ENCODE measurements at regions not wholly inside any gene's neighbourhood (a gene's known extent, or its start where the extent isn't known, plus 50 kb on each side); places are given as distances from the start of the nearest gene placed in this dataset.

- Histone ChIP-seq H3K18ac (ENCODE audit: low read depth in 1 of 2, low read length in 2 of 2) (no peak overlapping the region), H3K14ac (ENCODE audit: low read length in 2 of 2) (no peak overlapping the region), H3K4me3 (ENCODE audit: insufficient read depth in 1 of 2, low read depth in 1 of 2, low read length in 2 of 2) (no peak overlapping the region), H3K9ac (ENCODE audit: low read length) (no peak overlapping the region), H3K36me3 (ENCODE audit: control insufficient read depth in 1 of 2, insufficient read depth in 2 of 2, low read depth in 1 of 2, low read length in 2 of 2) (no peaks in the 10 kb centered on the region), H3K4me1 (ENCODE audit: control insufficient read depth, insufficient read depth, low read depth, low read length) (no peaks in the 10 kb centered on the region), H2AK5ac (ENCODE audit: low read length, severe bottlenecking) (no peak overlapping the region), H3K27ac (ENCODE audit: low read length, poor library complexity, severe bottlenecking) (no peak overlapping the region), H3K23ac (ENCODE audit: low read length in 2 of 2) (no peak overlapping the region), H4K8ac (ENCODE audit: low read length) (no peak overlapping the region), H2BK5ac (ENCODE audit: low read depth, low read length, poor library complexity, severe bottlenecking) (no peak overlapping the region), H4K91ac (ENCODE audit: low read length) (no peak overlapping the region), H2BK15ac (ENCODE audit: low read depth, poor library complexity, severe bottlenecking) (no peak overlapping the region), H2BK12ac (ENCODE audit: low read length in 2 of 2) (no peak overlapping the region), H3K9me3 (ENCODE audit: control insufficient read depth, low read length) (peaks cover 10% of the 10 kb centered on the region), H3K79me1 (replicated peaks; ENCODE audit: low read length, poor library complexity, severe bottlenecking) (no peaks in the 10 kb centered on the region), H3K27me3 (ENCODE audit: control insufficient read depth in 1 of 2, insufficient read depth in 1 of 2, low read length in 2 of 2) (no peaks in the 10 kb centered on the region), H3K4ac (ENCODE audit: low read depth in 1 of 2, low read length in 2 of 2) (no peak overlapping the region), H2AFZ (ENCODE audit: low read depth, low read length) (no peak overlapping the region), H3K4me2 (ENCODE audit: low read length, poor library complexity, severe bottlenecking) (no peak overlapping the region), H2BK120ac (ENCODE audit: low read depth, low read length) (no peak overlapping the region)
- DNase-seq, result no peak
Measured at GRCh38 chr12:107551434-107551833, 134.2 kb upstream of the PWP1 start.

- no peaks in the 10 kb centered on the region for H3K36me3 ChIP-seq (ENCODE audit: control insufficient read depth in 1 of 2, insufficient read depth in 2 of 2, low read depth in 1 of 2, low read length in 2 of 2)
- no peak overlapping the region for H2AK5ac ChIP-seq (ENCODE audit: low read length, severe bottlenecking)
Measured at GRCh38 chr12:107552263-107552662, 133.3 kb upstream of the PWP1 start.

DNA sequence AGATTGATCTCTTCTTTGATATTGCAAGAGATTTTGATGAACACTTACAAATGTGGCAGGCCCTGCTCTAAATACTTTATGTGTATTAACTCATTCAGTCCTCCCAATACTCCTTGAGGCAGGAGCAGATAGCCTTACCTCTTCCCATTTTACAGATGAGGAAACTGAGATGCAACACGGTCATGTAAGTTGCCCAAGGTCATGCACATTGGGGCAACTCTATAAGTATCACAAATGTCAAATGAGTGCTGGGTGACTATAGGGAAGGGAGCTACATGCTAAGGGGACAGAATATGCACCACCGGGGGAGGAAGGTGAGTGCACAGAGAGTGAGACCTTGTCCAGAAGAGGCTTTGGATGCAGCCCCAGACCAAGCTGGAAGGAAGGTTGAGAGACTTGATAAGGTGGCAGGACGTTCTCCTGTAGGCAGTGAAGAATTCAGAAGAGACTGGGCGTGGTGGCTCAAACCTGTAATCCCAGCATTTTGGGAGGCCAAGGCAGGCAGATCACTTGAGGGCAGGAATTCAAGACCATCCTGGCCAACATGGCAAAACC, 132.3 kb upstream of the PWP1 start:
- H3K27me3 ChIP-seq (ENCODE audit: control insufficient read depth in 1 of 2, insufficient read depth in 1 of 2, low read length in 2 of 2), result no peaks in the 10 kb centered on the region
- H3K27ac ChIP-seq (ENCODE audit: low read length, poor library complexity, severe bottlenecking), result no peak overlapping the region
- H3K14ac ChIP-seq (ENCODE audit: low read length in 2 of 2), result no peak overlapping the region
- WGBS, result 83% methylated on average over 4 of the region's 4 CpGs
- no peak overlapping the region for H3K4me2 ChIP-seq (ENCODE audit: low read length, poor library complexity, severe bottlenecking)
- no peak overlapping the region for H2BK5ac ChIP-seq (ENCODE audit: low read depth, low read length, poor library complexity, severe bottlenecking)
- no peaks in the 10 kb centered on the region for H3K4me1 ChIP-seq (ENCODE audit: control insufficient read depth, insufficient read depth, low read depth, low read length)
- H3K4me3 ChIP-seq (ENCODE audit: insufficient read depth in 1 of 2, low read depth in 1 of 2, low read length in 2 of 2), result no peak overlapping the region
- H3K9ac ChIP-seq (ENCODE audit: low read length), result no peak overlapping the region
- H2AK5ac ChIP-seq (ENCODE audit: low read length, severe bottlenecking), result no peak overlapping the region
- H3K18ac ChIP-seq (ENCODE audit: low read depth in 1 of 2, low read length in 2 of 2), result no peak overlapping the region
- H3K9me3 ChIP-seq (ENCODE audit: control insufficient read depth, low read length), result peaks cover 10% of the 10 kb centered on the region
- no peak for DNase-seq
- no peak overlapping the region for H2AFZ ChIP-seq (ENCODE audit: low read depth, low read length)
- H4K91ac ChIP-seq (ENCODE audit: low read length), result no peak overlapping the region
- no peaks in the 10 kb centered on the region for H3K36me3 ChIP-seq (ENCODE audit: control insufficient read depth in 1 of 2, insufficient read depth in 2 of 2, low read depth in 1 of 2, low read length in 2 of 2)
- no peak overlapping the region for H2BK120ac ChIP-seq (ENCODE audit: low read depth, low read length)
- H3K79me1 ChIP-seq (replicated peaks; ENCODE audit: low read length, poor library complexity, severe bottlenecking), result no peaks in the 10 kb centered on the region
- no peak overlapping the region for H4K8ac ChIP-seq (ENCODE audit: low read length)
- H3K23ac ChIP-seq (ENCODE audit: low read length in 2 of 2), result no peak overlapping the region
- no peak overlapping the region for H3K4ac ChIP-seq (ENCODE audit: low read depth in 1 of 2, low read length in 2 of 2)
- no peak overlapping the region for H2BK15ac ChIP-seq (ENCODE audit: low read depth, poor library complexity, severe bottlenecking)
- no peak overlapping the region for H2BK12ac ChIP-seq (ENCODE audit: low read length in 2 of 2)

More at GRCh38 chr12:107552263-107552662, 133.3 kb upstream of the PWP1 start:
- no peak for DNase-seq
- H2AFZ ChIP-seq (ENCODE audit: low read depth, low read length), result no peak overlapping the region
- no peak overlapping the region for H4K8ac ChIP-seq (ENCODE audit: low read length)
- WGBS, result 67% methylated on average over 3 of the region's 4 CpGs
- H2BK12ac ChIP-seq (ENCODE audit: low read length in 2 of 2), result no peak overlapping the region
- H3K23ac ChIP-seq (ENCODE audit: low read length in 2 of 2), result no peak overlapping the region
- H3K4me1 ChIP-seq (ENCODE audit: control insufficient read depth, insufficient read depth, low read depth, low read length), result no peaks in the 10 kb centered on the region
- no peak overlapping the region for H4K91ac ChIP-seq (ENCODE audit: low read length)
- no peak overlapping the region for H3K14ac ChIP-seq (ENCODE audit: low read length in 2 of 2)
- H2BK120ac ChIP-seq (ENCODE audit: low read depth, low read length), result no peak overlapping the region
- H2BK5ac ChIP-seq (ENCODE audit: low read depth, low read length, poor library complexity, severe bottlenecking), result no peak overlapping the region
- H3K18ac ChIP-seq (ENCODE audit: low read depth in 1 of 2, low read length in 2 of 2), result no peak overlapping the region
- no peaks in the 10 kb centered on the region for H3K79me1 ChIP-seq (replicated peaks; ENCODE audit: low read length, poor library complexity, severe bottlenecking)
- H3K9me3 ChIP-seq (ENCODE audit: control insufficient read depth, low read length), result peaks cover 10% of the 10 kb centered on the region
- H3K4me3 ChIP-seq (ENCODE audit: insufficient read depth in 1 of 2, low read depth in 1 of 2, low read length in 2 of 2), result no peak overlapping the region
- H3K4me2 ChIP-seq (ENCODE audit: low read length, poor library complexity, severe bottlenecking), result no peak overlapping the region
- no peak overlapping the region for H3K4ac ChIP-seq (ENCODE audit: low read depth in 1 of 2, low read length in 2 of 2)
- H3K9ac ChIP-seq (ENCODE audit: low read length), result no peak overlapping the region
- H3K27ac ChIP-seq (ENCODE audit: low read length, poor library complexity, severe bottlenecking), result no peak overlapping the region
- no peak overlapping the region for H2BK15ac ChIP-seq (ENCODE audit: low read depth, poor library complexity, severe bottlenecking)
- no peaks in the 10 kb centered on the region for H3K27me3 ChIP-seq (ENCODE audit: control insufficient read depth in 1 of 2, insufficient read depth in 1 of 2, low read length in 2 of 2)

- no peaks in the 10 kb centered on the region for H3K27me3 ChIP-seq (ENCODE audit: control insufficient read depth in 1 of 2, insufficient read depth in 1 of 2, low read length in 2 of 2)
- no peak overlapping the region for H3K27ac ChIP-seq (ENCODE audit: low read length, poor library complexity, severe bottlenecking)
- no peak overlapping the region for H2AK5ac ChIP-seq (ENCODE audit: low read length, severe bottlenecking)
- no peaks in the 10 kb centered on the region for H3K79me1 ChIP-seq (replicated peaks; ENCODE audit: low read length, poor library complexity, severe bottlenecking)
- H3K14ac ChIP-seq (ENCODE audit: low read length in 2 of 2), result no peak overlapping the region
- no peak overlapping the region for H3K4me3 ChIP-seq (ENCODE audit: insufficient read depth in 1 of 2, low read depth in 1 of 2, low read length in 2 of 2)
- no peak overlapping the region for H3K9ac ChIP-seq (ENCODE audit: low read length)
- no peaks in the 10 kb centered on the region for H3K4me1 ChIP-seq (ENCODE audit: control insufficient read depth, insufficient read depth, low read depth, low read length)
- H2BK12ac ChIP-seq (ENCODE audit: low read length in 2 of 2), result no peak overlapping the region
- 56% methylated on average over 4 of the region's 4 CpGs for WGBS
- no peaks in the 10 kb centered on the region for H3K36me3 ChIP-seq (ENCODE audit: control insufficient read depth in 1 of 2, insufficient read depth in 2 of 2, low read depth in 1 of 2, low read length in 2 of 2)
- H3K4ac ChIP-seq (ENCODE audit: low read depth in 1 of 2, low read length in 2 of 2), result no peak overlapping the region
- H2BK15ac ChIP-seq (ENCODE audit: low read depth, poor library complexity, severe bottlenecking), result no peak overlapping the region
- H2AFZ ChIP-seq (ENCODE audit: low read depth, low read length), result no peak overlapping the region
- no peak overlapping the region for H3K4me2 ChIP-seq (ENCODE audit: low read length, poor library complexity, severe bottlenecking)
- no peak overlapping the region for H4K91ac ChIP-seq (ENCODE audit: low read length)
- no peak overlapping the region for H3K18ac ChIP-seq (ENCODE audit: low read depth in 1 of 2, low read length in 2 of 2)
- H2BK120ac ChIP-seq (ENCODE audit: low read depth, low read length), result no peak overlapping the region
- H3K23ac ChIP-seq (ENCODE audit: low read length in 2 of 2), result no peak overlapping the region
- no peaks in the 10 kb centered on the region for H3K9me3 ChIP-seq (ENCODE audit: control insufficient read depth, low read length)
- no peak overlapping the region for H4K8ac ChIP-seq (ENCODE audit: low read length)
- DNase-seq, result no peak
- no peak overlapping the region for H2BK5ac ChIP-seq (ENCODE audit: low read depth, low read length, poor library complexity, severe bottlenecking)
Measured at GRCh38 chr12:107554941-107555340, 130.7 kb upstream of the PWP1 start.

All from mesenchymal stem cell (in vitro differentiated cells and primary cell).